ENCODE measurements at regions not wholly inside any gene's neighbourhood (a gene's known extent, or its start where the extent isn't known, plus 50 kb on each side); places are given as distances from the start of the nearest gene placed in this dataset.
"Not testable (repeated sequence)": the region's sequence is repeated elsewhere in the genome, so short reads cannot be mapped to it uniquely, and the experiment has no call there.

GRCh38 chr7:135872861-135873260, 104.3 kb downstream of the MTPN start:
- DNase-seq, result not testable (repeated sequence)

DNA sequence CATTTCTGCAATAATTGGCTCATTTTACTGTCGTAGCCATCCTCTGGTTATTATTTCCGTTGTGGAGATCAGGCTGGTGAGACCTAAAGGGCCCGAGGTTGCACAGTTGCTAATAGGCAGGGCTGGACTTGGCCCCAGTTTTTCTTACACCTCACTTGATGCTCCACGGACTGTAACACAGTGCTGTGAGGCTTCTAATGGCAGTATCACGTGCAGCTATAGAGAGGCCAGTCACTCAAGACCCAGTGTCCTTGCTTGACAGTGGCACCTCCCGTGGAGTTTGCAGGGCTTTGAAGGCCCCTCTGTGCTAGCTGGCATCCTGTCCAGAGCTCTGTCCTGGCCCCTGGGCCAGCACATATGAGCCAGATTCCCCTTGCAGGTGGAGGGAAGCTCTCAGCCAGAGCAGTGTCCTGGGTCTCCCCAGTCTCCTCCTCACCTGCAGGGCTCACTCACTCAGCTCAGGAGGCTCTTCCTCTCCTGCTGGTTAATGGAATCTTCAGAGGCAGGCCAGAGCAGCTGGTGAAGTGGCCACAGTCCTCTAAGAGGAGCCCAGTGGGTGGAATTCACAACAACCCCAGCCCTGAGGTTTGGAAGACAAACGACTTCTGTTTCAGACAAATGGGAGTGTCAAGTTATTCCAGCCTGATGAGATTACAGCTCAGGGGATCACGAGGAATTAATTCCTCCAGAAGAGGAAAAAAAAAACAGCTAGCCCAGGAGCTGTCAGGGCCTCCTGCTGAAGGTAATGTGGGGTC, 114.2 kb upstream of the FAM180A start:
- DNase-seq, result no peak

GRCh38 chr7:135859538-135859937, 110.9 kb upstream of the FAM180A start:
- DNase-seq, result no peak

- DNase-seq, result no peak
Measured at GRCh38 chr7:135858851-135859250, 110.2 kb upstream of the FAM180A start.

DNA sequence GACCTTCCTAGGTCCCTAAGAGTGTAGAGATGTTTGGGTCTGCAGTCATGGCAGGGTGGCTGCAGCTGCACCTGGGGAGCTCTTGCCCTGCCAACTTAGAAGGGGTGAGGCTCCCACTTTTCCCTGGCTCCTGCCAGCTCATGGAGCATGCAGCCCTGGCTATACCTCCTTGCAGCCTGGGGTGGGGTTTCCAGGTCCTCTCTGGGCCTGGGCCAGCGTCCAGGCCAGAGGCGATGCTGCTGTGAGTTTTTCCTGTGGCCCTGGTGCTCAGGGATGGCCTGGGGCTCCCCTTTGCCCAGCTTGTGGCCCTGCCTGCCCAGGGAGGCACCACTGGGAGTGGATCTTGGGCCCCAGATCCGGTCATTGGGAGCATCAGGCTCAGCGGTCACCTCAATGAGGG, 109.8 kb upstream of the FAM180A start:
- no peak for DNase-seq

DNA sequence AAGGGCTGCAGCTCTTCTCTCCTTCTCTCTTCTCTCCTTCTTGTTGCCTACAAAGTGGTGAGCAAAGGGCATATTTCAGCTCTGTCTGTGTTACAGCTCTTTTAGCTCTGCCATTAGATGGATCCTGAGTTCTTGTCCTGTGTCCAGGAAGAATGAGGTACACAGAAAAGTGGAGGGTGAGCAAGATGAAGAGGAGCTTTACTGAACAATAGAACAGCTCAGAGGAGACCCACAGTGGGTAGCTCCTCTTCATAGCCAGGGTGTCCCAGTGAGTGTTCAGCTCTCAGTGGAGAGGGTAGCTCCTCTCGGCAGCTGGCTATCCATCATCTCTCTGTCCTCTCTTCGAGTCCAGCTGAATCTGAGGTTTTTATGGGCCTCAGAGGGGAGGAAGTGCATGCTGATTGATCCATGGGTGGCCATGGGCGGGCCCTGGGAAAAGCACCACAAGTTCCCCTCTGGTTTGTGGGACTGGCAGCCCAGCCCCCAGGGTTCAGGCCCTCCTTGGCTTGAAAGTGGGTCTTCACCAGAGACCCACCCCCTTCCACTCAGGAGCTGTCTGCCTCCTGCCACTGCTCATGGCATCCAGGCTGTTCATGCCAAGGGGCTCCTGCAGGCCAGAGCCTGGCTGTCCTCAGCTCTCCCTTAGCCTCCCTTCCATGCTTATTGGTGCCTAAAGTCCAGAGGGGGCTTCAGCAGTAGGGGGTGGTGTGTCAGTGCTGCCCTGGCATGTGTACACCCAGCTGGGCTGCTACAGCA, 109.1 kb upstream of the FAM180A start:
- DNase-seq, result no peak

DNA sequence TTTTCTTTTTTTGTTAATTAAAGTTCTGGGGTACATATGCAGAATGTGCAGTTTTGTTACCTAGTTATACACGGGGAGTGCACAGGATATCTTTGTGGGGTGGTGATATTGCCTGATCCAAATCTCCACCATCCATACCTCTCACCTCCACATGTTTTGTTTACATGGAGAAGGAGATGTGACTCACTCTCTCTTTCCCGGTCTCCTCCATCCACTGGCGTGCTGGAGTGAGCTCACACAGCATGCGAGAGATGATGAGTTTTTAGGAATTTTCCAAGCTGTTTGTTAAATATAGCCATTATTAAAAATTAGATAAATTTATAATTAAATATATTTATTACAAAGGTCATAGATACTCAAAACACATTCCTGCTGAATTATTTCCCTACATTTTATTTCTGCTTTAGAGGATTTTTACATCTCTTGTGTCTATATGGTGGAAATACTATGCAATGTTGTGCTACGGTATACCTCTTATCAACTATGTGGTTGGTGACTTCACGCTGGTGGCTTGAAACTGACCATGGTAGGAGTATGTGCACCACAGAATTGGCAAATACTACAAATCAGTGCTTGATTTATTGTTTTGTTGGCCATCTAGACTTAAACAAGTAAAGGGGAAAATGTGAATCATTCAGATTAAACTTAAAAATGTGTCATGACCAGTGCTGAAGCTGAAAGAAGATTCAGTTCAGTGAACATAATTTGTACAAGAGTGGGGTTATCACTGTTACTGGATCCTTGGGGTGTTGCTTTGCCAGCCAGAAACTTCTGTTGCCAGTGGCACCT, 107.9 kb upstream of the FAM180A start:
- DNase-seq, result no peak

- no peak for DNase-seq
Measured at GRCh38 chr7:135855846-135856245, 107.2 kb upstream of the FAM180A start.

DNA sequence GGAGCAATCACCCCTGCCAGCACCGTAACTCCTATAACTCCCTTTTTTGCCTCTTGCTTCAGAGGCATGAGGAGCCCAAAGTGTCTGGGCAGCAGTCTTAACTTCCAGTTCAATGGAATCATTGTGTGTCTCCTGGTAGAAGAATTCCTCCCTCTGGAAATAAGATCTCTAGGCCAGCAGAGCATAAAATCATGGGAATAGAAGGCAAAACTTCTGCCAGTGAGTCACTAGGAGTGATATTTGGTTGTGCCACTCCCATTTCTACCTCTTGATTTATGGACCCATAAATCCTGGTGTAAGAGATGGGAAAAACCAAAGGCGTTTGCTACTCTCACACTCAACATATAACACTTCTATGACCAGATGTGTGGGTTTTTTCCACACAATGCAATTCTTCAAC, 104.9 kb upstream of the FAM180A start:
- no peak for DNase-seq

- no peak for DNase-seq
Measured at GRCh38 chr7:135853008-135853407, 104.4 kb upstream of the FAM180A start.

GRCh38 chr7:135847242-135847641, 98.6 kb upstream of the FAM180A start:
- no peak for DNase-seq

GRCh38 chr7:135846339-135846738, 97.7 kb upstream of the FAM180A start:
- no peak for DNase-seq

GRCh38 chr7:135845415-135846075, 96.9 kb upstream of the FAM180A start:
- no peak for DNase-seq

- no peak for DNase-seq
Measured at GRCh38 chr7:135844903-135845302, 96.3 kb upstream of the FAM180A start.

DNA sequence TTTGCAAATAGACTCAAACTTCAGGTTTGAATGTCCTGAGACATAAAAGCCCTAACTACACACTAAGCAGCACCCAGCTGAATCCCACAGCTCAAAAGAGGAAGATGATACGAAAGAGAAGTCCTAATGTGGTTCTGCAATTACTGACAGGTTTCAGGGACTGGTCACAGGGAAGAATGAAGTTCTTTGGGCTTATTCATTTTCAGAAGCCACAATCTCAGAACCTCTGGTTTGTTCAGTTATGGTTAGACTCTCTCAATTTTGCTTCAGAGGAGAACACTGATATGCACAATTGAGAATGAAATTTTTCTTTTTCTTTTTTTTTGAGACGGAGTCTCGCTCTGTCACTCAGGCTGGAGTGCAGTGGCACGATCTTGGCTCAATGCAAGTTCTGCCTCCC, 94.6 kb upstream of the FAM180A start:
- DNase-seq, result no peak

DNA sequence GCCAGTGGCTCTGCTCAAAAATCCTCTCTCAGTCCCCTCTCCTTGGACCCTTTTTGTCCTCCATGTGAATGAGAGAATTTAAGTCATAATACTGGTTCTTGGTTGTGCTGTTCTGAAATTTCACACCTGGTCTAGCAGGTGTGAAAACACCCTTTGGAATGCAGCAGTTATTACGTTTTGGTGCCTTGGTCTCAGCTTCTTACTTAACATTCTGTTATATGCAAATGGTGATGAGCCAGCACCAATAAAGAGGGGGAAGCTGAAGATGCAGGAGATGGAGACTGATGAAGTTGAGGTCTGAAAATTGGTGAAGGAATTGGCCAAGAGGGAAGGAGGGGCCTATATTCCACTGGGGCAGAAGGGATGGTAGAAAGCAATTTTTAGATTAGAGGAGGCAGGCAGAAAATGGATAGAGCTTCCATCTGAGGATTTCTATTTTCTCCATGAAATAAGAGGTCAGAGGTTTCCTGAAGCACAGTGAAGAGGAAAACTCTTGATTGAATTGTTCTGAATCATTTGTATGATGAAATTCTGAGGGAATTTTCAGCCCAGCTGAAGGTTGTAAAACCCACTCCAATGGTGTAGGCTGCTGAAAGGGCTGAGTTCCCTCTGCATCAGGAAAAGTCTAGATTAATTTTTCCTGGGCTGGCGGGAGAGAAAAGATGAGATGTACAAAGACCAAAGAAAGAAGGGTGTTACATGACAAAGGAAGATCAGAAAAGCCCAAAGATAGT, 94.0 kb upstream of the FAM180A start:
- DNase-seq, result no peak

- no peak for DNase-seq
Measured at GRCh38 chr7:135840591-135840990, 92.0 kb upstream of the FAM180A start.

- DNase-seq, result no peak
Measured at GRCh38 chr7:135837675-135838074, 89.1 kb upstream of the FAM180A start.

DNA sequence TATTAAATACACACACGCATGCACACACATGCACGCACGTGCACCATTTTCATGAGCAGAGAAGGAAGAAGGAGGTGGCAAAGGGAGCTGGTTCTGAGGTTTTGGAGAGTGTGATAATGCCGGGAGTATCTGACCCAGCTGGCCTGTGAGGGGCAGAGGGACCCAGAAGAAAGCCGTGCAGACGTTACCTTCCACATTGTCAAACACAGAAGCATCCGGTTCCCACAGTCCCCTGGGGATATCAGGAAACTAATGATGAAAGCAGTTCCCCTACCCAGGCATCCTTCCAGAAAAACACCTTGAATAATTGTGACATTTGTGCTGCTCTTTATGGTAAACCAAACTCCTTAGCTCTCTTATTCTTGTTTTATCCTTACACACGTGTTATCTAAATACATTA, 85.7 kb upstream of the FAM180A start:
- DNase-seq, result no peak

GRCh38 chr7:135833642-135834041, 85.0 kb upstream of the FAM180A start:
- DNase-seq, result no peak

DNA sequence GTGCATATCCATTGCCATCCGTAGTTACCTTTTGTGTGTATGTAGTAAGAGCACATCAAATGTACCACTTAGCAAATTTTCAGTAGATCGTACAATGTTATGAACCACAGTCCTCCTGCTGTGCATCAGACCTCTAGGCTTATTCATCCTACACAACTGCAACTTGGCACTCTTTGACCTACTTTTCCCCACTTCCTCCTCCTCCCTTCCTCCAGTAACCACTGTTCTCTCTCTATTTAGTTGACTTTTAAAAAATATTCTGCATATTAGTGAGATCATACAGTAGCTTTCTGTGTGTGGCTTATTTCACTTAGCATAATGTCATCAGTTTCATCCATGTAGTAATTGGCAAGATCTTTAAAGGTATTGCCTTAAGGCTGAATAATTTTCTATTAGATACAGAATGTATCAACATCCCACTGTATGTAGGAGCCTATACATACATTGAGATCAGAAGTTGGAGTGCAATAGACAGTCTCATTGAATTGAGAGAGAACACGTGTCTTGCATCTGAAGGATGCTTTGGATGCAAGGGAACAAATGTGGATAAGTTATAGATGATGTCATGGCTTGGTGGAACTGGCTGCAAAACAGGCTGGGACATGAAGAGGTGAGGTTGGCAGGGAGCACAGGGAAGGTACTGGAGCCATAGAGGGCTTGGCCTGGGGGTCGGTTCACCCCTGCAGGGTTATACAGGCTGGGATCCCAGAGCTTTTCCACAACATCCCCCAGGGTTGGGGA, 83.0 kb upstream of the FAM180A start:
- no peak for DNase-seq

DNA sequence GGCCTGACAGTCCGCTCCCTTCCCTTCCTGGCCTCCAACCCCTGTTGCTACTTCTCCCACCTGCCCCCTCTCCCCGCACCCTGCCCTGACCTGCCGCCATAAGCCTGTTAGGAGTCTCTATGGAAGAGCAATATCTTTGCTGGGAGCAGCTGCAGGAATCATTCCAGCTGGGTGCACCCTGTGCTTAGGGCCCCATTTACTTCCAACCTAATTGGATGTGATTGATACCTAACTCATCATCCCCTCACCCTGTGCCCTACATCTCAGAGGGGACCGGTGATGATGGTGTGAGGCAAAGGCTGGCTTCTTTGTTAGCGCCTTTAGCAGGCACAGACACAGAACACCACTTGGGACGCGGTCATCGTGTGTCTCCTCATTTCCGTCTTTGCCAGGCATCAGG, 80.0 kb upstream of the FAM180A start:
- DNase-seq, result no peak

Measured in femur (tissue), 1 donor.